NCI-H526 treated with DMSO at 0.1 percent for 48 hours (cell line): ENCODE measurements at regions not wholly inside any gene's neighbourhood (a gene's known extent, or its start where the extent isn't known, plus 50 kb on each side); places are given as distances from the start of the nearest gene placed in this dataset.

Source experiments
- DNase-seq: peaks from one replicate; lab custom pipeline; 2025; lab: John Stamatoyannopoulos, UW

DNA sequence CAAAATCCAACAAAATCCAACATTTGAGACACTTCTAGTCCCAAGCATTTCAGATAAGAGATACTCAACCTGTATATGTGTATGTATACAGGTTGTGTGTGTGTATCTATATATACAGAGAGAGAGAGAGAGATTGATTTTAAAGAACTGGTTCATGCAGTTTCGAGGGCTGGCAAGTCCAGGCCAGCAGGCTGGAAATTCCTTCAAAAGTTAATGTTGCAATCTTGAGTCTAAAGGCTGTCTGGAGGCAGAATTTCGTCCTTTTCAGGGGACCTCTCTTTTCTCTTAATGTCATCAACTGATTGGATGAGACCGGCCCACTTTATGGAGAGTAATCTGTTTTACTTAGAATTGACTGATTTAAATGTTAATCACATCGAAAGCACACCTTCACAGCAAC, 199.6 kb upstream of the IL12A start:
- no peak for DNase-seq

DNA sequence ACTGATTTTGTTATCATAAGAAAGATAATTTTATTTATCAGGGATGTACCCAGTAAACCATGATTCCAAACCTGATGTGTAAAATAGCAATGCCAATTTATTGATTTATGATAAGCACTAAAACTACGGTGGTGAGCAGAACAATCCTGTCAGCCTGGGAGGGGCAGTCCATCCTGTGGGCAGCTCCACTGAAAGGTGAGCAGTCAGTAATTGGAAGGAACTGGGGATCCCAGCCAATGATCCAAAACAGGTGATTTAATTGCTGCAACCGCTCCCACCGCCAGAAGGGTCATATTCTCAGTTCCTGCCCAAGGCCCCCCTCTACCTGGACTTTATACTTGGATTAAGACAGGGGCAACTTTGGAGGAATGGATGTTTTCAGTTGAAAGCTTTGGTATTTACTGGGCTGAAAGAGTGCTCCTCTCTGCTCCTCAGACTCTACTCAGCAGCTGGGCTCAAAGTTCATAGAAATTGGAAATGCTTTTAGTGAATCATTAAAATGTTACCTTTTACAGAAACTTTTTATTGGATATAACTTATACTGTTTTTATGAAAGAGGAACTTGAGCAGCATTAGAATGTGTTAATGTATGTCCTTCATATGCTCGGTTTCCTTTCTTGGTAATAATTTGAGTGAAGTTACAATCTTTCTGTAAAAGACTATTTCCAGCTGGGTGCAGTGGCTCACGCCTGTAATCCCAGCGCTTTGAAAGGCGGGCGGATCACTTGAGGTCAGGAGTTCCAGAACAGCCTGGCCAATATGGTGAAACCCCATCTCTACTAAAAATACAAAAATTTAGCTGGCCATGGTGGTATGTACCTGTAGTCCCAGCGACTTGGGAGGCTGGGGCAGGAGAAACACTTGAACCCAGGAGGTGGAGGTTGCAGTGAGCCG, 198.6 kb upstream of the IL12A start:
- DNase-seq = no peak

DNA sequence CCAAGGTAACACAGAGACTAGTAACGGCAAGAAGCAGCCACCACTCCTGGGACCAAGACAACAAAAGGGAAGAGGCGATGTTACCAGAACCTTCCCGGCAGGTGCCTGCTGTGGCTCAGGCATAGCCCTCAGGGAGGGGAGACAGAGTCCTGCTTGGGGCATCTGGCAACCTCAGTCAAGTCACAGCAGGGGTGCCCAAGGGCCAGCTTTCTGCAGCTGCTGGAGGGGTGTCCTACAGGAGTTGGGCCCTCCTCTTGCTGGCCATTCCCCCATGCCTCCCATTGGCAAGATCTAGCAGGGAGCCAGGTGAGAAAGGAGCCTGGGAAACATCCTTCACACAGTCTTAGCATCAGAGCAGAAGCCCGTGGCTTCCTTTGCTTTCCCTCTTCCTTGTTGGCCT, 197.3 kb upstream of the IL12A start:
- no peak for DNase-seq

DNA sequence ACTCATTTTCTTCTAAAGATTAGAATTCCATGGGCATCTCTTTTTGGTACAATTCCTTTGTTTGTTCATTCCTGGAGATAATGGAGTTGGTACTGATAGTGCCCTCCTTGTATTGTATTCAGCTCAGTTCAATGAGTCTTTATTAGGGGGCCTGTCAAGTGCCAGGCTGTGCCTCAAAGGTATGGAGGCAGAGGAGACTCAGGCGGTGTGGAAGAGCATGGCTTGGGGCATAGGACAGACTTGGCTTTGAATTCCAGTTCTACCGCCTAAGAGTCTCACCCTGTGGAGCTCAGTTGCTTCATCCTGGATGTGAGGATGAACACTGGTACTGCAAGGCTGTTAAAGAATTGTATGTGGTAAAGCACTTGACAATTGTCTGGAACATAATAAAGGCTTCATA, 196.6 kb upstream of the IL12A start:
- DNase-seq = no peak

DNA sequence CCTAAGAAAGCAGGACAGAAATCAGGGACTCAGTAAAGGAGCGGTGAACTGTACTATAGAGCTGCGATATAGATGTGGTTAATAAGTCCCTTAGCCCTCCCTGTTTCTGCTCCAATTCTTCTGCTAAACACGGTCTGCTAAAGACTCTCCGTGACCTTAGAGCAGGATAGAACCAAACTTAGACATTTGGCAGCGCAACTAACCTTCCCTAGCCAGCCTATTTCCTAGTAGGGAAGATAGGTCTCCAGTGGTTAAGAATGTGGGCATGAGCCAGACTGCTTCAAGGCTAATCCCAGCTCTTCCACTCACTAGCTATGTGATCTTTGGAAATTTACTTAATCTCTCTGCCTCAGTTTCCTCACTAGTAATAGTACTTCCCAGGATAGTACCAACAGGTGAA, 193.6 kb upstream of the IL12A start:
- DNase-seq = no peak

DNA sequence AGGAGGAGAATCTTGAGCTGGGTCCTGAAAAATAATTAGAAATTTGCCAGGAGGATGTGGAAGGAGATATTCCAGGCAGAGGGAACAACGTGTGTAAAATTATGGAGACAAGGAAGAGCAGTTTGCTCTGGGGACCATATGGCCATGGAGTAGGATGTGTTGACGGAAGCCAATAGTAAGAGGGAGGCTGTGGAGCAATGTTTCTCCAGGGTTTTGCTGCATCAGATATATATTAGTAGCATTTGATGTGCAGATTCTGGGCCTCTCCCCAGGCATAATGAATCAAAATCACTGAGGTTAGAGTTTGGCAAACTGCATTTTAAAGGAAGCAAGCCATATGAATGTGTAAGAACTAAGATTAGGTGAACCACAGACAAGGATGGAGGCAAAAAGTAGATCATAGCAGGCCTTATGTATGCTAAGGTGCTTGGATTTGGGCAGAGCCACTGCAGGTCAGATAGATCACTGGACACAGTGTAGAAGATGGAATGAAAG, 192.9 kb upstream of the IL12A start:
- DNase-seq = no peak

DNA sequence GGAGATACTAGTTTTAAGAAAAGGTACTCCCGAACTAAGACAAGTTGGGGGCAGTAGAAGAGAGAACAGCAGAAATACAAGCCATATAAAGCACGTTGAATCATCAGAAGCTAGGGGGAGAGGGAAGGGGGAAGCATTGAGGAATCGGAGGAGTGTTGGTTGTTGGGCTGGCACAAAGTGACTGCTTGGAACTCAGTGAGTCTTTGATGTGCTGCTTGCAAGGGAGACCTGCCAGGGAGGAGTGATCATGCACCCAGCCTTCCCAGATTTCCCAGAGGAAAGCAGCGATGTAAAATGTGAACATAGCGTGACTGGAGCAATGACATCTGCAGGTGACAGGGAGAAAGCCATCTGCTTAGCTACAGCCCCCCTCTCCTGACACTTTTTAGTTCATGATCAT, 192.4 kb upstream of the IL12A start:
- no peak for DNase-seq

DNA sequence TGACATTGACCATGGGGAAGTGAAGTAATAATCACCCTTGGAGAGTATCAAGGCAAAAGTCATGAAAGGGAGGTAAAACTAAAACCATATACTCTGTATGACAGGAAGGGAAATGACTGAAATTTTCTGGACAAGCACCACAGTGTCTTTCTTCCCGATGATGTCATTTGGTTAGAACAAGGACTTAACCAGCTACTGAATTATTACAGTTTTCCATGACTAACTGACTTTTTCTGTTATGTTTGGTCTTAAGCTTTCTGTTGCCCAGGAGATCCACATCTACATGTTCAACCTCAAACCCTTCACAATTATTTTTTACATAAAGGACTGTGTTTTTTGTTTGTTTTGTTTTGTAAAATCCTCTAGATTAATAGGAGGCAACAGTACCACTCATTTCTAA, 191.9 kb upstream of the IL12A start:
- DNase-seq = no peak

DNA sequence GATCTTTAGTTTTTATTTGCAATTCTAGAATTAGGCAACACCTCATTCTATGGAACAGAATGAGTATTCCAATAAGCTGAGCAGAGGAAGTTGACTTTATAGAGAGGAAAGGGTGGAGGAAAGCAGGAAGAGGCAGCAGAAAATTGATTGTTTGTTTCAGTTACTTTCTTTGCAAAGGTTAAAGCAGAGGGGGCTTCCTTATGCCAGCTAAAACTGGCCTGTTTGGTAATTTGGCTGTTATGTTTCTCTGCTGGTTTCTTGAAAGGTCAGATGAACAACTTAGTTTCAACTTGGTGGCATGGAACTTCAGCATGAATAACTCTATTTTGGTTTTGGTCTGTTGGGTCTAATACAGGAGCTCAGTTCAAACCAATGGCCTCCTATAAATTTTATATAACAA, 190.9 kb upstream of the IL12A start:
- DNase-seq = no peak

DNA sequence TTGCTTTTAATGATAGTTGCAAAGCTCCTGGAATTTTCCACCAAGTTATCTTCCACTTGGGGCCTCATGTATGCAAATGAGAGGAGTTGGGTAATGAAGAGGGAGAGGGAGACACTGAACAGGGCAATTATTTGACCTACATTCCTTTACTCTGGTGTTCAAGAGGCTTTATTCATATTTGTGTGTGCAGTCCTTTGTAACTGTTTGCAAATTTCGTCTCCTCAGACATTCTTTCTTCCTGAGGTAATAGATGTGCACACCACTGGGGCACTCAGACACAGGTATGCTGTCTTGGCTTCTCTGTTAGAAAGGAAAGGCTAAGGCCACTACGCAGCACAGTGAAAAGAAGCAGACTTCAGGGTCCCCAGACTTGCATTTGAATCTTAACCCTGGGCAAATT, 189.7 kb upstream of the IL12A start:
- no peak for DNase-seq

DNA sequence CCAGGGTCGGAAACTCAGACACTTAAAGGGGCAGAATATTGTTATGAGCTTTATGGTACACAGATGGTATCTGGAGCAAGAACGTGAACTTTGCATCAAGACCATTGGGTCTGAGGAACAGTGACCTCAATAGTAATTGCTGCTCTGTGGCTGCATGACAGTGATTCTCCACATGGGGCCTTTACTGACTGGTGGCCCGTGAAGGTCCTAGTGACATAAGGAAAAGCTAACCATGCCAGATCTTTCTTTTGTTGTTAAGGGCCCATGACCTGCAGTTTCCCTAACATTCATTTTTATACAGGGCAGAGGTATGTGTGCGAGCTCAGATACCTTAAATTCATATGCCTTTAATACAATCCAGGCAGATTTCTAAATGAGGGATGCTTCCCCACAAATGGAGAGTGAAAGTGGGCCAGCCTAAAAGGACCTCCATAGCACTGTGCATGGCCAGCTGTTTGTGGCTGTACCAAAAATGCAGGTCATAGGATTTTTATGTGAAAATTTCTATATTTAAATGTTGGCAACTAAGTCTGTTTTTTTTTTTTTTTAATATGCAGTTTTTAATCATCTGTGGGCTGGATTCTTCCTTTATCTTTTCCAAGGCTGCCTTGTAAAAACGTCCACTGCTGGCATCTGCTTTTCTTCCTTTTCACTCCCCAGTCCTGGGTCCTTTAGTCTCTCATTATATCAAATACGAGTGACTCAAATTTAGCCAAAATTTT, 188.0 kb upstream of the IL12A start:
- no peak for DNase-seq

DNA sequence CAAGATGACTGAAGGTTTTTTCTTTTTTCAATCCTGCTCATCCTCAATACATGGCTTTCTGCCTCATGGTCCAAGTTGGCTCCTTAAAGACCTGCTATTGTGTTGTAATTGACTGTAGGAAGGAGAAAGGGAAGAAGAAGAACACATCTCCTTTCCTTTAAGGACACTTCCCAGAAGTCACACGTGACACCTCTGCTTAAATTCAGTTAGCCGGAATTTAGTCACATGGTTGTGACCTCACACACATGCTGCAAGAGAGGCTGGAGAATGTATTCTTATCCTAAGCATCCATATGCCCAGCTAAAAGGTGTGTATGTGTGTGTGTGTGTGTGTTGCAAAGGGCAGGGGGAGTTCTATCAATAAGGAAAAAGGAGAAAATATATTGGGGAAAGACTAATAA, 185.8 kb upstream of the IL12A start:
- no peak for DNase-seq

DNA sequence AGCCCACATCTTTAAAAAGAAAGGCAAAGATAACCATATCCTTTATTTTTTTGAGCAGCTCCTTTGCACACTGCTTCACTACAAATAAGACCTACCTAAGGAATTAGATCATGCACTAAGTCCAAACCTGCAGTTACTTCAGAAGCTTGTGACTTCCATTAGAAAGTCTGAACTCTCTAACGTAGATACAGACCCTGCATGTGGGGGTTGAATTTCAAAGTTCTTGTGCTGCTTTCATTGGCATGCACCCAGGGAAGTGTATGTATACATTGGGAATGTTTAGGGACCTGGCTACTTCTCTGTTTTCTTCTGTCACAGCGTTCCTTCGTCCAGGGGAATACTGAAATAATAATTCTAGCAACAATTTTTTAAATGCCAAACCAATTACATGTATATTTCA, 185.2 kb upstream of the IL12A start:
- no peak for DNase-seq

DNA sequence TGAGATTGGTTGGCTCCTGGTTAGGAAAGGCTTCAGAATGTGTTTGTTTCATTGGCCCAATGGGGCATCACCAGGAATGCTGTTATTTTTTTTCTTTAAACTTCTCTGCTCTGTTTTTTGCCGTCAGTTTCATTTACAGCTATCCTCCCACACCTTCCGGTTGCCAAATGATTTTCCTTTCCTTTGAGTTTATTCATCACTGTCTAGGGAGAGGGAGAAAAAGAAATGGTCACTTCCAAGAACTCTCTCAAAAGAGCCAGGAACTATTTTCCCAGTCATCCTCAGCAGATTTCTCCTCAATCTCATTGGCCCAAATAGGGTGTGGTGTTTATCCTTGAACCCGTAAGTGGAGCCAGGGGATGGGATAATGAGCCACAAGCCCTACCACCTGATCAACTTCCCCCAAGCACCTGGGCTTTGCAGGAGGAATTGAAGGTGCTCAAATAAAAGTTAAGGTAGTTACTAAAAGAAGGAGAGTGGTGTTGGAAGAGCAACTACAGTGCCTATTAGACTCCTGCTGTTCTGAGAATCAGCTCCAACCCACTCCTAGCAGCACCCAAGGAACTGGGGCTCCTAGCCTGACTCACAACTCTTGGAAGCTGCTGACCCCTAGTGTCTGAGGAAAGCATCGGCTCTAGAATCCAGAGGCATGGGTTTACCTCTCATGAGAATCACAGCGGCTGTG, 183.8 kb upstream of the IL12A start:
- DNase-seq = peak; percentile 43

DNA sequence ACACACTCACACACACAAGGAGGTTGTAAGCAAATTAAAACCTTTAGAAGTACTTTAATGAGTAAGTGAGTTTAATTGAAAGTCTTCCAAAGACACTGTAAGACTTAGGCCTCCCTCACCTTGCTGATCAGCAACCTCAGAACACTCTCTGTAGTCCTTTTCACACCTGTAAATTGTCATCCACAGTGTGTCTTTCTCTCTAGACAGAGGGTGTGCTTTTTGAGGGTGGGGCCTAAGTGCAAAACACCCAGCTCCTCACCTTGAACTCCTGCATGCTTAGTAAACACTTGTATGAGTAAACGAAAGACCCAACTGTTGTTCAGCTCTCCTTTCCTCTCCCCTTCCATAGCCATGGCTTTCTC, 183.2 kb upstream of the IL12A start:
- DNase-seq = no peak

DNA sequence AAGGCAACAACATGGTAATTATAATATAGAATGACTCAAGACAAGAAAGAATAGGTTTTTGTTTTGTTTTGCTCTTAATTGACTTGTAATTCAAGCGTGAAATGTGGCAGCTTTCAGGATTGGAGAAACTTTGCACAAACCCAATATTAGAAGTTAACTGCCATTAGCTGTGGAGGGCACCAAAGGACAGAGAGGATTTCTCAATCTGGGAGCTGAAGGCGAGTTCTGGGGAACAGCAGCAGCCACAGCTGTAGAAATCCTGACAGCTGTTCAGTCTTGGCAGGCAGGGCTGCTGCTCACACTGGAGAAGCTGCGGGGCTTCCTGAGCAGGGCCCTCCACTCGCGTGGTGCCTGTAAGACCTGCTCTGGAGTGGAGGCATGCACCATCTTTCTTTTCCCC, 182.2 kb upstream of the IL12A start:
- no peak for DNase-seq

DNA sequence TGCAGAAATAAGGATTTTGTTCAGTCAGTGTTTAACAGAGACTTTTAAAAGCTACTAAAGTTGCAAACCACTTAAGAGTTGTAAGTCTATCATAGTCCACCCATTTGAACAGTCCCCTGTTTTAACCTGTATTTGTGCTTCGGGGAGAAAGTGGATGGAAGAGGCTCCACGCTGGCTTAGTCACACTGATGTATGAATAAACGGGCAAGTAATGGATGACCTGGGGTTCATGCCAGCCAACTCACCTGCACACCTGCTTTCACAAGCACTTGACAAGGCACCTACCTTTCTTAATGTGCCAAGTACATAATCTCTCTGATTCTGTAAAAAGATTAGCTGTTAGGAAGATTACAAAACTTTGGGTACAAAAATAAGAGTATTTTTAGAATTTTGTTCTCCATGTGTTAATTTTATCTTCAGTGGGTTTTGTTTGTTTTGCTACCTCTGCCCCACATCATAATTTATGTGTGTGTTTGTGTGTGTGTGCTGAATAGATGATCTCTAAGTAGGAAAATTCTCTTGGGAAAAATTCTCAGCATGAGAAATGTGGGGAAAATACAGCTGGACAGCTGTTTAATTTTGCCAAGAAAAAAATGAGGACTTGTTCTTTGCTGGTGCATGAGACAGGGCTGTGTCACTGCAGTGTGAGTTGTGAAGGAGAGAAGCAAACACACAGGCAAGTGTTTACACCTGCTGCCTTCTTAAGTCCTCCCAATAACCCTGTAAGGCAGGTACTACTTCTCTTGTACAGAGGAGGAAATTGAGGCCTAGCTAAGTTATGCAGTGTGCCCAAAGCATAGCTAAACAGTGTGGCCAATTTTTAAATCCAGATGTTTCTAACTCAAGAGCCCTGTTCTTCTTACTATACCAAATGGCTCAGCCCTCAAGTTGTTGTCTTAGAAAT, 181.2 kb upstream of the IL12A start:
- no peak for DNase-seq

DNA sequence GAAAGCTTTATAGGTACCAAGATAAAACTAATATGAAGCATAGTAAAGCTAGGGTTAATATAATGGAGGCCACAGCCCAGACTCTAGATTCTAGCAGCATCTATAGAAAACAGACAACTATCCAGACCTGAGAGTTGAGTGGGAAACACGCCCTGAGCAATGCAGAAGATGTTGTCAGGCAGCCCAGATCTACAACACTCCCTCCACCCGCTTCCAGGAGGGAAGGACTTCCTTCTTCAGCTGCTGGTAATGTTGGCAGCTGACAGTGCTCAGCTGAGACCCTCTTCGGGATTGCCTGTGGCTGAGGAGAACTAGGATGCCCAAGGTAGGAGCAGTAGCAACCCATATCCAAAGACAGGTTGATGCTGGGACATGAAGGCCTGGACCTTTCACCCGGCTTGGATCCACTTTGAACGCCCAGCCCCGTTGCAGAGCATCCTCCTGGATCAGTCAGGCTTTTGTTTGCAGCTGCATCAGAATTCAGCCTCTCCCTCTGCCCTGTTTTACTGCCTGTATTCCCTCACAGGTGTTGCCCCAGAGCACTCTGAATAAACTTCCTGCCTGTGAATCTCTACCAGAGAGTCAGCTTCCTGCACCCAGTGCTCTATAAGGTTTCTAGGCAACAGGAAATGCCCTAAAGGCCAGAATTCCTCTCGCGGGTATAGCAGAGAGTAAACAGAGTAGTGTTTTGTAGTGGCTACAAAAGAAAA, 174.7 kb upstream of the IL12A start:
- peak; percentile 52 for DNase-seq

DNA sequence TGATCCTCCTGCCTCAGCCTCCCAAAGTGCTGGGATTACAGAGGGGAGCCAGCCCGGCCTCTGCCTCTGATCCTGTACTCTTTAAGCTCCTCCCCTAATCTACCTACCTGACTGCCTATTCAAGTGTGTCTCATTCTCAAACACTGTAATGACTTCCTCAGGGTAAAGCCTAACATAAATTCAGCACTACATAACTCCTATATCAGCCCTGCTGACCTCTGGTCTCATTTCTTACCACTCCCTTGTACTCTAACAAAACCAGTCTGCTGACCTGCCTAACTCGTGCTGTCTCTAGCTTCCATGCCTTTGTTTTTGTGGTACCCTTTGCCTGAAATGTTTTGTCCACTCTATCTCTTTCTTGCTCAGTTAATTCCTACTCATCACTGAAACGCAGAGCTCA, 172.1 kb upstream of the IL12A start:
- no peak for DNase-seq

DNA sequence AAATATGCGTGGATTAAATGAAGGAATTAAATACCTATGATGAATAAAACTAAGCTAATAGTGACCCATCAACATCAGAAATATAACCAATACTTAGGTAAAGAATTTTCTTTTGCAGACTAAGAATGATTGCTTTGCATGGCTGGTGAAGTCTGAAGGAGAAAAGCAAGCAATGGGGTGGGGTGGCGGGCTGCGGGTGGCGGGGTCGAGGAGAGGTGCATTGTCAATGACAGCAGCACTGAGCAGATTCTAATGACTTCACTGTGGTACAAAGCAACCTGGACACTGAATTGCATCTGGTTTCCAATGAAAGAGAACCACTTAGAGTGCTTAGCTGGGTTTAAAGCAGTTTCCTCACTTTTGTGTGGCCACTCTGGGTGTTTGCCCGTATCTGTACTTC, 171.5 kb upstream of the IL12A start:
- no peak for DNase-seq

DNA sequence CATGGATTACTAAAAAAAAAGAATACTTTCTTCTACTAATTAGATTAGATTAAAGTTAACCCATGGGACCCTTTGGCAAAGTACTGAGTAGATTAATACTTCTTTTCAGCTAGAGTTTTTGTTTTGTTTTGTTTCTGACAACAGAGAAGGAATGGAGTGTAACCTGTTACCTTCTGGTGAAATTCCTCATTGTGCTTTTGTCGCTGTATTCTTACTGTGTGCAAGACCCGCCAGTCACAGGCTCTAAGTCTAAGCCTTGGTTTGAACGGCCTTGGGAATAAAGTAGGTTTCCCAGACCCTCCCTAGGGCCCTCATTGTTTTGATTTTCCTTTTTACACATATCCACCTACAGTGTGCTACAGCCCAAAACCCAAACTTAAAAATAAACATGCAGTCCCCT, 171.1 kb upstream of the IL12A start:
- no peak for DNase-seq
